ENCODE measurements at regions not wholly inside any gene's neighbourhood (a gene's known extent, or its start where the extent isn't known, plus 50 kb on each side); places are given as distances from the start of the nearest gene placed in this dataset.

DNA sequence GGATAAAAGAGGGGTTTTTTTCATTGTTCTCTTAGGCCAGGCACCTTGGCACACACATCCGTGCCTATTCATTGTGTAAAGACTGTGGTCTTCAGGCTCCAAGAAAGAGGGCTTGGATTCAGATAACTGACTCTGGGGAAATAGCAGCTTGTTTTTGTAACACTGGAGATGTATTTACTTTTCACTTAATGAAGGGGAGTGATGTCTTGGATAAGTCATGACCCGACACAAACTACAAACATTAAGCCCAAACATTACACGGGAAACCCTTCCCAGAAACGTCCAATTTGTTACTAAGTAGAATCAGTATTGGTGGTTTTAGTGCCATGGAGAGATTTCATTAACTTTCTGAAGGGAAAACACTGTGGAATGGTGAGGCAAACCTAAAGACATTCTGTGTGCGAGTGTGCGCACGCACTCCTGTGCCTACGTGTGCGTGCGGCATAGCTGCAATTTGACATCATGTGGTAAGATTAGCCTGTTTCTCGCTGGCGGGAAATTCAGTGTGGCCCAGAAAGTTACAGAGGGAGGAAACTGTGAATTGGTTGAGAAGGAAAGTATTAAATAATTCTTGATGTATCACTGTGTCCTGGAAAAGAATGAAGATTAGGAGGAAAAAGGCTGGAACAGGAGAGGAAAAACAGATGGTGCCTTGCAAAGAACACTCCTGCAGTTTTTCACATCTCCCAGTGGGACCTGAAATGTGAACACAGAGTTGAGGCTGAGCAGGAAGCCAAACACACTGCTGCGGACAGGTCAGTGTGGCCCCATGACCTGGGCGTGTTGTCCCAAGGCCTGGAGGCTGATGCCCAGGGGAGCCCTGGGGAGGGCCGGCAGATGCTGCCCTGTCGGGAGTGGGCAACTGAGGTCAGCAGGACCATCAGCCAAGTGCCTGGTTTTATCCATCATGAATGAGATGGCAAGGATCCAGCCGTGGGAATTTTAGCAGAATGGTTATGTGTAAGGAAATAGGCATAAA, 108.5 kb downstream of the GAS1 start:
- Histone ChIP-seq H3K9me3 (no peaks in the 10 kb centered on the region), H3K4me3 (ENCODE audit: low read depth, low read length) (no peak overlapping the region), H3K4me1 (no peaks in the 10 kb centered on the region), H3K36me3 (no peaks in the 10 kb centered on the region), H3K27me3 (no peaks in the 10 kb centered on the region)
- DNase-seq = no peak
- no peak for TF ChIP-seq CTCF (IDR thresholded peaks at IDR 0.05; ENCODE audit: low read depth, low read length)

GRCh38 chr9:86837345-86837744, 110.0 kb downstream of the GAS1 start:
- no peak for TF ChIP-seq CTCF (IDR thresholded peaks at IDR 0.05; ENCODE audit: low read depth, low read length)
- Histone ChIP-seq H3K4me3 (ENCODE audit: low read depth, low read length) (no peak overlapping the region), H3K27me3 (no peaks in the 10 kb centered on the region)

DNA sequence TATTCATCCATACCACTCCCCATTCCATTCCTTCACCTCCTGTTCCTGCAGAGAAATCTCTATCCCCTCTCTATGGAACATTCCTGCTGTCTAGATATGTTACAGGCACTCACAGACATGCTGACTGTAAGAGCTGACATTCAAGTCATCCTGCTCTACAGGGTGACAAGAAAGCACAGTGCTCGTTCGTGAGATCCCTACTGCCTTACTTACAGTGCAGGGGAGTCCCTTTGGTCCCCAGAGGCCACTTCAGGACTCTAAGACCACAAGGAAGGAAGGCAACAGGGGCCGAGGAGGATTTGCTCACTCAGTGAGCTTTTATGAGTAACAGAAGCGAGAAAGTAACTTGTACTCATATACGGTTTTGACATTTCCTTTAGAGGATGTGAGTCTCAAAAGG, 110.5 kb downstream of the GAS1 start:
- no peak for TF ChIP-seq CTCF (IDR thresholded peaks at IDR 0.05; ENCODE audit: low read depth, low read length)
- DNase-seq = no peak
- H3K4me3 ChIP-seq (ENCODE audit: low read depth, low read length) = no peak overlapping the region
- H3K36me3 ChIP-seq = no peaks in the 10 kb centered on the region
- no peaks in the 10 kb centered on the region for H3K27me3 ChIP-seq
- no peaks in the 10 kb centered on the region for H3K9me3 ChIP-seq
- H3K4me1 ChIP-seq = no peaks in the 10 kb centered on the region

More at GRCh38 chr9:86837345-86837744, 110.0 kb downstream of the GAS1 start:
- H3K36me3 ChIP-seq = no peaks in the 10 kb centered on the region
- no peaks in the 10 kb centered on the region for H3K9me3 ChIP-seq
- no peaks in the 10 kb centered on the region for H3K4me1 ChIP-seq
- no peak for DNase-seq

GRCh38 chr9:86836266-86836665, 111.0 kb downstream of the GAS1 start:
- H3K27me3 ChIP-seq = no peaks in the 10 kb centered on the region
- no peak for DNase-seq
- no peaks in the 10 kb centered on the region for H3K36me3 ChIP-seq
- H3K4me1 ChIP-seq = no peaks in the 10 kb centered on the region
- H3K4me3 ChIP-seq (ENCODE audit: low read depth, low read length) = no peak overlapping the region
- TF ChIP-seq CTCF (IDR thresholded peaks at IDR 0.05; ENCODE audit: low read depth, low read length) = no peak
- H3K9me3 ChIP-seq = no peaks in the 10 kb centered on the region

DNA sequence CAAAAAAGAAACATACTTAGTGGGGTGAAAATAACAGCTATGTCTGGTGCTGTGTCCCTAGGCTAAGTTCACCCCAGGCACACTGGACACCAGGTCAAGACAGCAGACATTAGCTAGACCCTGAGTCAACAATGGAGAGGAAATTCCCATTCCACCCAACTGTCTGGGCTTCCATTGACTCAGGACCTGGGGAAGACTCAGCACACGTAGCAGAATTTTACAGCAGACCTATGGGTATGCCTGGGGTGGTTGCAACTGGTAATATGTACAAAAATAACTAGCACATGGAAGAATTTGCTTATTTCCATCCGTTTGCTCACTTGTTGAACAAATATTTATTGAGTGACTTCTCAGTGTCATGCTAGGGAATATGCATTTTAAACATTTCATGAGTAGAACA, 117.0 kb downstream of the GAS1 start:
- H3K4me1 ChIP-seq = no peaks in the 10 kb centered on the region
- no peak overlapping the region for H3K4me3 ChIP-seq (ENCODE audit: low read depth, low read length)
- TF ChIP-seq CTCF (IDR thresholded peaks at IDR 0.05; ENCODE audit: low read depth, low read length) = no peak
- no peak for DNase-seq
- H3K27me3 ChIP-seq = no peaks in the 10 kb centered on the region
- H3K36me3 ChIP-seq = no peaks in the 10 kb centered on the region
- no peaks in the 10 kb centered on the region for H3K9me3 ChIP-seq

- no peak overlapping the region for H3K4me3 ChIP-seq (ENCODE audit: low read depth, low read length)
- no peaks in the 10 kb centered on the region for H3K36me3 ChIP-seq
- H3K27me3 ChIP-seq = no peaks in the 10 kb centered on the region
- no peaks in the 10 kb centered on the region for H3K9me3 ChIP-seq
- TF ChIP-seq CTCF (IDR thresholded peaks at IDR 0.05; ENCODE audit: low read depth, low read length) = no peak
- H3K4me1 ChIP-seq = no peaks in the 10 kb centered on the region
- no peak for DNase-seq
Observed at GRCh38 chr9:86829496-86830046, 117.7 kb downstream of the GAS1 start.
